ENCODE measurements at regions not wholly inside any gene's neighbourhood (a gene's known extent, or its start where the extent isn't known, plus 50 kb on each side); places are given as distances from the start of the nearest gene placed in this dataset.
A peak's percentile ranks its signal among the peaks of the same experiment; 100 is the strongest.
"Not testable (repeated sequence)": the region's sequence is repeated elsewhere in the genome, so short reads cannot be mapped to it uniquely, and the experiment has no call there.

GRCh38 chr2:58419983-58420382 is 178.9 kb upstream of the FANCL start:
- no peak for DNase-seq (ENCODE audit: low read depth in 2 of 3, low spot score in 2 of 3)

- peak in 1 of 3 donors; percentile 37 for DNase-seq (ENCODE audit: low read depth in 2 of 3, low spot score in 2 of 3)
These were observed 175.6 kb upstream of the FANCL start for GRCh38 chr2:58416696-58417095.

GRCh38 chr2:58414506-58414905 is 173.4 kb upstream of the FANCL start:
- no peak for DNase-seq (ENCODE audit: low read depth in 2 of 3, low spot score in 2 of 3)

- DNase-seq (ENCODE audit: low read depth in 2 of 3, low spot score in 2 of 3), result no peak
These were observed 169.4 kb upstream of the FANCL start for GRCh38 chr2:58410549-58410948.

GRCh38 chr2:58407487-58407886 is 166.4 kb upstream of the FANCL start:
- DNase-seq (ENCODE audit: low read depth in 2 of 3, low spot score in 2 of 3), result no peak

- no peak for DNase-seq (ENCODE audit: low read depth in 2 of 3, low spot score in 2 of 3)
These were observed 164.2 kb upstream of the FANCL start for GRCh38 chr2:58405341-58405740.

- DNase-seq (ENCODE audit: low read depth in 2 of 3, low spot score in 2 of 3), result no peak
These were observed 160.8 kb upstream of the FANCL start for GRCh38 chr2:58401936-58402335.

- no peak for DNase-seq (ENCODE audit: low read depth in 2 of 3, low spot score in 2 of 3)
These were observed 157.3 kb upstream of the FANCL start for GRCh38 chr2:58398406-58398805.

GRCh38 chr2:58387701-58388100 is 146.6 kb upstream of the FANCL start:
- no peak for DNase-seq (ENCODE audit: low read depth in 2 of 3, low spot score in 2 of 3)

- DNase-seq (ENCODE audit: low read depth in 2 of 3, low spot score in 2 of 3), result not testable (repeated sequence)
These were observed 145.8 kb upstream of the FANCL start for GRCh38 chr2:58386904-58387303.

- DNase-seq (ENCODE audit: low read depth in 2 of 3, low spot score in 2 of 3), result no peak
These were observed 137.0 kb upstream of the FANCL start for GRCh38 chr2:58378152-58378551.

GRCh38 chr2:58377181-58377580 is 136.1 kb upstream of the FANCL start:
- DNase-seq (ENCODE audit: low read depth in 2 of 3, low spot score in 2 of 3), result no peak

GRCh38 chr2:58376592-58376991 is 135.5 kb upstream of the FANCL start:
- DNase-seq (ENCODE audit: low read depth in 2 of 3, low spot score in 2 of 3), result no peak

- DNase-seq (ENCODE audit: low read depth in 2 of 3, low spot score in 2 of 3), result no peak
These were observed 128.5 kb upstream of the FANCL start for GRCh38 chr2:58369594-58369993.

GRCh38 chr2:58364098-58364497 is 123.0 kb upstream of the FANCL start:
- DNase-seq (ENCODE audit: low read depth in 2 of 3, low spot score in 2 of 3), result no peak

GRCh38 chr2:58358026-58358425 is 116.9 kb upstream of the FANCL start:
- no peak for DNase-seq (ENCODE audit: low read depth in 2 of 3, low spot score in 2 of 3)

GRCh38 chr2:58357521-58357920 is 116.4 kb upstream of the FANCL start:
- DNase-seq (ENCODE audit: low read depth in 2 of 3, low spot score in 2 of 3), result no peak

GRCh38 chr2:58354230-58354629 is 113.1 kb upstream of the FANCL start:
- DNase-seq (ENCODE audit: low read depth in 2 of 3, low spot score in 2 of 3), result no peak

- no peak for DNase-seq (ENCODE audit: low read depth in 2 of 3, low spot score in 2 of 3)
These were observed 109.4 kb upstream of the FANCL start for GRCh38 chr2:58350484-58350883.

GRCh38 chr2:58347810-58348209 is 106.7 kb upstream of the FANCL start:
- no peak for DNase-seq (ENCODE audit: low read depth in 2 of 3, low spot score in 2 of 3)

GRCh38 chr2:58341047-58341446 is 99.9 kb upstream of the FANCL start:
- no peak for DNase-seq (ENCODE audit: low read depth in 2 of 3, low spot score in 2 of 3)

GRCh38 chr2:58339548-58340243 is 98.6 kb upstream of the FANCL start:
- DNase-seq (ENCODE audit: low read depth in 2 of 3, low spot score in 2 of 3), result no peak

GRCh38 chr2:58336416-58336815 is 95.3 kb upstream of the FANCL start:
- no peak for DNase-seq (ENCODE audit: low read depth in 2 of 3, low spot score in 2 of 3)
